Stimulated activated CD8-positive, alpha-beta memory T cell treated with anti-CD3 and anti-CD28 coated beads, Interleukin-12 subunit alpha, Interleukin-12 subunit beta, amount 100 ng/mL, for 24 hours (primary cell): ENCODE measurements at regions not wholly inside any gene's neighbourhood (a gene's known extent, or its start where the extent isn't known, plus 50 kb on each side); places are given as distances from the start of the nearest gene placed in this dataset.

Experiments used
- DNase-seq: peaks from one replicate; pipeline ENCODE4 v3.0.0-alpha.2; 2020; ENCODE audit errors: extremely low read depth

DNA sequence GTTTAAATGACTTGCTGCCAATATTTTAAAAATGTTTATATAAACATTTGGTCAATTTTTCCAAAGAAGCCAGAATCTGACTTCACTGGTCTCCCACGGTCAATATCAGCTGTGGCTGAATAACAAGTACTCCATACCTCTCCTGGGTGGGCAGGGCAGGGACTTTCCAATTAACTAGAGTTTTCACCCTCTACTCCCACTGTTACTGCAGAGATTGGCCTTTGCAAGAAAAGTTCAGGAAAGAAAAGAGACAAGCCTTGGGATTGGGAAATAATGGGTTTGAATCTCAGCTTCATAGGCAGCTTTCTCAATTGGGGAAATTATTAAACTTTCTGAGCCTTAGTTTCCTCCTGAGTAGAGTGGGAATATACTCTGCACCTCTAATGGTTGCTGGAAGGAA is 236.9 kb downstream of the PRL start:
- DNase-seq, result no peak

DNA sequence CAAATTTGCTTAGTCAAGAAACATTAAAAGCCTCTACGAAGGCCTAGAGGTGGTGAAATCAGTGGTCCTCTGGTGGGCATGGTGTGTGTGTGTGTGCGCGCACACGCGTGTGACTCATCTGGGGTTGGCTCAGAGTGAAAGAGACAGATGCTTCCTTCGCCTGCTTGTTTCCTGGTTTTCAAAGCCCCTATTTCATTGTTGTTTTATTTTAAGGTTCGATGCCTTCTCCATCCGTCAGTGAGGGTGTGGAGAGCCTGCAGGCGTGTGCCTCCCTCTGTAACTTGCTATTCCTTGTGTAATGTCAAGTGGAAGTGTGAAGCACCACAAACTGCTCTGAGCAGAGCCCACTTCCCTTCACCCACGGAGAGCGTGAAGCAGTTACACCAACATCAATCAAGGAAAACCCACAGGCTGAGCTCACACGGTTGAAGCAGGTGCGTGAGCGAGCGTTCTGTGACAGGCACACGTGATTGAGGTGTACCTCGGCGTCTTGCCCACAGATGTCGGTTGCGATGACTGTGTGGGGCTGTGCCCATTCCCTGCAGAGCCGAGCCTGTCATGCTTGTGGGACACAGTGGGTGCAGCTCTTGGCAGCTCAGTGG is 233.9 kb downstream of the PRL start:
- peak; percentile 3 for DNase-seq

DNA sequence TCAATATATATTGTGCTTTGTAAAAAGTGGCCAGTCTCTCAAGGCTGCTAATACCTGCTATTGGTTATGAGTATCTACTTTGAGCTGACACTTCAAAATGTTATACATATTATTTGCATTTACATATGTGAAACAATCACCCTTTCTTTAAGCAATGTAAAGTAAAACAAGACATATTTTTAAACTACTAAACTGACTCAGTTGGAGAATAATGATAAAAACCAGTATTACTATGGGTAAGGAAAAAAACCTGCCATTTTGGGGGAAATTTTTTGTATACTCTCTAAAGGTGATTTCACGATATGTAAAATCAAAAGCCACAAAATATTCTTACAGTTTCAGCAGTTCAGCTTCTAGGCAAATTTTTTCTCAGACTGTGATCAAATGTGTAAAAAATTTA is 232.3 kb downstream of the PRL start:
- DNase-seq, result no peak

DNA sequence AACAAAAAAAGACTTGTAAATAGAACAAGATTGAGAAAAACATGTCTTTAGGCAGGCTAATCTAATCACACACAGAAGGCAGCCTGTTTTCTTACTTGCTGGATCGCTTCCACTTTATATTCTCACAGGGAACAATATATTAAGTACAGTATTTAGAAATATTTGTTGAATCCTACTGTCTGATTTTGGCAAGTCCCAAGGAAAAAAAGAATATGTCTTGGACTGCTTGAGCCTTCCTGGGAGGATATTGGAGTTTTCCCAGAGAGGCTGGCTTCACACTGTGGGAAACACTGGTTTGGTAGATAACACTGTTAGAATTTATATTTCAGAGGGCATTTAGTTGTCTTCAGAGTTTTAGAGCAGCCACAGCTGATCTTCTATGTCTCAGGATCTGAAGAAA is 229.7 kb downstream of the PRL start:
- DNase-seq, result no peak

DNA sequence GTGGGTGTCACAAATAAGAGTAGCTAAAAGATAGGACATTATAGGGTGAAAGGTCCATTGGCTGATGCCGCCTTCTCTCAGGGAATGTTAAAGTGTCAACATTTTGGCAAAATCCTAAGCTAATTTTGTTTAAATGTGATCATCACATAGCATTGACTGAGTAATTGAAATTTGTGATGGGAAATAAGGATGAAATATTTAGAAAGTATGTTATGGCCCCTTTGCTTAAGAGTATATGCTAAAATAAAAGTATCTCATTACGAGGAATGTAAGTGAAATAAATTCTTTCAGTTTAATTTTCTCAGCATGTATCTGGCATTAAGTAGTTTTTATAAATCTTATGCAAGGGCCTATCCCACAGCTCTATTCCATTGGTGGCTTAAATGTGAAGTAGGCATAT is 229.2 kb downstream of the PRL start:
- DNase-seq, result no peak

DNA sequence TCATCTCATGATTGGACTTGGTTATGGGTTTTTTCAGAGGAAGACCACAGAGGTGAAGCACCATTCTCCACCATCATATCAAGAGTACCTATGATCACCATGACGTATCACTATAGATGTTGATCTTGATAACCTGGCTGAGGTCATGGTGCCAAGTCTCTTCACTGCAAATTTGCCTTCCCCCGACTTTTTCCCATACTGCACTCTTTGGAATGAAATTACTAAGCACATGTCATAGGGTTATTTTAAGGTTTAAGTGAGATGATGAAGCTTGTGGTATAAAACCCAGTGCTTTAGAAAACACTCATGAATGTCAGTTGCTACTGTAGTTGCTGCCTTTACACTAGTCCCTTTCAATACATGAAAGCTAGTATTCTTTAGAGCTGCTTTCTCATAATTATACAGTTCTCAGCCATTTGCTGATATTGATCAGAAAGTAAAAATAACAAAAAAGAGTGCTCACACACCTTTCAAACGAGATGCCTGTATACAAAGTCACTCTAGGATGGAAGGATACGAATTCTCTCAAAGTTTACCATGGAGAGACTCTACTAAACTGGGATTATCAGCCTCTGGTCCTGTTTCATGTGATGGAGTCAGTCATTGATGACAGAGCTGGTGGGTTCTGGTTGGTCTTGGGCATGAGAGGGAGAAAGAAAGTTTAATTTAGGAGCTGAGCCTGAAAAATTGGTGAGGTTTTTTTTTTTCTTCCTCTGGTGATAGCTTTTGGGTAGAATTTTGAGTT is 228.1 kb downstream of the PRL start:
- no peak for DNase-seq

DNA sequence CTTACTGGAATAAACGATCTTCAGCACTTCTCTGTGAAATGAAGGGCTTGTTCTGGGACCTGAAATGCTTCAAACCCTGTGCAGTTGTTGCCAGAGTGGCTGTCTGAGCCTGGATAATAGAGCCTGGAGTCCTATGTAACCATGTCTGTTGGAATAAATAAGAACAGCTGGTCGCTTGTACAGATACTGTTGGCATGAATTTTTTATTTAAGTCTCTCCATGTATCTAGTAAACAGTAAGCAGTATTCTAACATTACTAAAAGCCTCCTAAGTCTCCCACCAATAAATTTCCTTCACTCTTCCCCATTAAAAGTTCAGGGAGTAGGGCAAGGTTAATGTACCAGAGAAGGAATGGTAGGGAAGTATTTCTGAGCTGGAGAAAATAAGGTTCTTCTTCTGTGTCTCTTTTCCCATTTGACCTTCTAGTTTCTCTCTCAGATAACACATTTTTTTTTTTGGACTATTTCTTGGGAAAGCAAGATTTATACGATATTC is 227.5 kb downstream of the PRL start:
- no peak for DNase-seq

DNA sequence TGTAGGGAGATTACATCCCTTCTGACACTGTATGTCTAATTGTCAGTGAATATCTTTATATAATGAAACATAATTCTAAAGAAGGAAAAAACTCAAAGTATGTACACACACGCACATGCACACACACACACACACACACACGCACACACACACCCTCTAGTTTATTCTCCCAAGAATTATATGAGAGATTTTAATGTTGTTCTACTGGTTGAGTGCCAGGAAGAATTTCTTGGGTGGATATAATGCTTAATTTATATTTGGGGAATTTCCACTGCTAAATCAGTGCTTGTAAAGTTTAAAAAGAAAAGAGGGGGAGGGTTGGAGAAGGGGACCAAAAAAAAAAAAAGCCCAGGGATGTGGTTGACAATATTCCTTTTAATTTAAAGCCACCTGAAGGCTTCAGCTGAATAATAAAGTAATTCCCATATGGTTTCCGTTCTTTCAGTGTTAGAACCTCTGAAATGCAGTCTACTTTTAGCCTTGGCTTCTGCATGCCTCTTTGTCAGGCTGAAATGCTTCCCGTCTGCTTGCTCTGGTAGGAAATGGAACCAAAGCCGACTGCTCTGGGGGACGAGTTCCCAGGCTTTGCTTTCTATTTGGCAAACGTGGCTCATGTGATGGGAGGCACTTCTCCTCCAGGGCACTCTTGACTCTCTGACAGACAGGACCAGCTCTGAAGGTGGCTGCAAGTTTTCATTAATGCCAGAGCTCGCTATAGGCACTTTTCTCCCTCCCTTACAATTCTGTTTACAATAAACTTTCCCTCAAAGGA is 225.4 kb downstream of the PRL start:
- no peak for DNase-seq

DNA sequence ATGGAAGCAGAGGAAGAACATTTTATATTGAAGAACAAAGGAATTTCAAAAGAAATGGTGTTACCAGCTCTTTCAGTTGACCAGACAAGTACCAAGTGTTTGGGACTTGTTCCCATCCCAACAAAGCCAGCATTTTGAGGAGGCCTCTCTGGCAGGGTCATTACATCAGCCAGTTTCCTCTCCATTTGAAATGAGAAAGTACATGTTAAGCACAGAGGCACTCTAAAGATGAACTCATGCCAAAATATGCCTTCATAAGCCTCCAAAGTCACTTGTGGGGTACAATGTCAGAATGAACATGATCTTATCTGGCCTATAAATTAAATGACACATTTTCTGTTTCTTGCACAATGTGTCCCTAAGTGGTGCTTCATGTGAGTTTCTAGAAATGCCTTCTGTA is 223.9 kb downstream of the PRL start:
- no peak for DNase-seq

DNA sequence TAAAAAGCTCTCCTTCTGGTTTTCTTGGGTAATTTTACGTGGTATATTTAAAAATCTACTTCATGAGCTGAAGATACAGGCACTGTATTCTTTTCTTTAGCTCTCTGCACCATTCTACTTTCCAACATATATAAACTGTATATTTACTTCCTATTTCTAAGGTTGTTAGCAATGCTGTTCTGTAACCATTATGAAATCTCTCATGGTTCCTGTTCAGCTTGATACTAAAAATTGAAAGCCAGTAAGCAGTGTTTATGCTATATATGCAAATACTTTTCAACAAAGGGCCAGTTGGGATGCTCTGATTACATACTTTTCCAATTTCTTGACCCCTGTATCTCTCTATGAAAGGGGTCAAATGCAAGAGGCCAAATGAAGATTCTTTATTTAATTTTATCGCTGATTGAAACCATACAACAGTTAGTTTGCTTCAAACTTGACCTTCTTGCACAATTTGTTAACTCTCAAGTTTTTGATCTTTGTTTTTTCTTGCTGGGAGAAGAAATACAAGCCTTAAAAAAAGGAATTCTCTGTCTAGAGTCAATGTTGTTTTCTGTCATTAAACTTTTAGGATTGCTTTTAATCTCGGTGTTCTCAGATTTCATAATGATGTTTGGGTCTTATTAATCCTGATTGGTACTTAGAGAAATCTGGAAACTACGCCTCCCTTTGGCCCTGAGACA is 223.2 kb downstream of the PRL start:
- DNase-seq, result no peak

DNA sequence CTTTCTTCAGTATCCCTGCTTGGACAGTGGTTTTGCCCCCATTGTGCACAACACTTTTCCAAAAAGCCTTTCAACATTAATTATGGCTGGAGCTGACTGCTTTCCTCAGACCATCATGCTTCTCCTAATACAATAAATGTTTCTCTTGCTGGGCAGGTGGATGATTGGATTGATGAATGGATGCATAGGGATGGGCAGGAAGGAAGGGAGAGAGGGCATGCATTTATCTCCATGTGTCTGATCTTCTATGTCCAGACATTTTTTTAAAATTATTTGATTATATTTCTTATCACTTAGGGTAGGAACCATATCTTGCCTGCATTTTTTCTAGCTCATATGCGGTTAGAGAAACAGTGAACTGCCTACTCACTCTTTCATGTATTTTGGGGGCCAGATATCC is 218.5 kb downstream of the PRL start:
- no peak for DNase-seq

DNA sequence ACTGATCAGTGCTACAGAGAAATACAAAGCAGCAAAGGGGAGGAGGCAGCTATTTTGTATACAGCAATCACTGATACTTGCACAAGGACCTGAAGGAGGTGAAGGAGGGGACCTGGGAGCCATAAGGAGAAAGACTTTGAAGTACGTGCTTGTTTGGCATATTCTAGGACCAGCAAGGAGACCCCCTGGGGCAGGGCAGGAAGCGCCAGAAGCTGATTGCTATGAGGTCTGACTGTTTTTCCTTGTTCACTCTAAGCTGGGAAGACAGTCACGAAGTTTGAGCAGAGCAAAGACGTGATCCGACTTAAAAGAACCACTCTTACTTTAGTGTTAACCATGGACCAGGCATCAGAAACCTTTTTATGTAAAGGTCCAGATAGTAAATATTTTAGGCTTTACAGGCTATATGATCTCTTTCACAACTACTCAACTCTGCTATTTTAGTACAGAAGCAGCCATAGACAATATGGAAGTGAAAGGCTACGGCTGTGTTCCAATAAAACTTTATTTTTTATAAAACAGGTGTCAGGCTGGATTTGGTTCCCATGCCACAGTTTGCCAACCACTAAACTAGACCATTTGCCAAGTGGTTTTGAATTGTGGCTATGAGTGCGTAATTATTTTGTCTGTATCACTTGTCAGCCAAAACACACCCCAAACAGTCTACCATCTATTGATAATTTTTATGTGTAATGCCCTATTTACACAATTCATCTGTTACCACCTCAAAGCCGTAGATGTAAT is 217.9 kb downstream of the PRL start:
- no peak for DNase-seq

DNA sequence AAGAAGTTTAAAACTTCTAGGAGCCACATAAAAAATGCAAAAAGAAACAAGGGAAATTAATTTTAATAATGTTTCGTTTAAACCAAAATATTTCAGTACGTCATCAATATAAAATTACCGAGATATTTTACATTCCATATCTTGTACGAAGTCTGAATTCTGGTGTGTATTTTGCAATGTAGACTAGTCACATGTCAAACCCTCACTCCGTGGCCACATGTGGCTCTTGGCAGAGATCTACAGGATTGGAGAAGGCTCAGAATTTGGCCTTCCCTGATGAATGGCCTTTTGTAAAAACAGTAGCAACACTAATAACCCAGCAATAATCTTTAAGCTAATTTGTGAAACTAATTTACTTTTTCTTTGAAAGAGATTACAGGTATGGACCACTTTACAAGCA is 217.1 kb downstream of the PRL start:
- no peak for DNase-seq

DNA sequence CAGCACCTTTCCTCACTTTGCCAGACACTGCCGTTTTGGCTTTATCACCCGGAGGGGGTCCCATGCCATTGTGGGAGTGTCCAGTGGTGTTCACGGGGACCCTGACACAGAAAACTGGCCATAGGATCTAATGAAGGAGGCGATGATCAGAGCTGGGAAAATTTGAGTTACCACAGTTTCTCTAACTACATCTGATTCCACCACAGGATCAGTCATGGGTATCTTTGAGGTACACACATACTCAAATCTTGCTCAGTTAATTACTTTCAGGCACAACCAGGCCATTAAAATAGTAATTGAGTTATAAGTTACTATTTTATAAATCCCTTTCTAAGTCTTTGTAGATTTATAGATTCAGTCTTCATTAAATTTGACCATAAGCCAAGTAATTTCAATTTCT is 215.1 kb downstream of the PRL start:
- no peak for DNase-seq

DNA sequence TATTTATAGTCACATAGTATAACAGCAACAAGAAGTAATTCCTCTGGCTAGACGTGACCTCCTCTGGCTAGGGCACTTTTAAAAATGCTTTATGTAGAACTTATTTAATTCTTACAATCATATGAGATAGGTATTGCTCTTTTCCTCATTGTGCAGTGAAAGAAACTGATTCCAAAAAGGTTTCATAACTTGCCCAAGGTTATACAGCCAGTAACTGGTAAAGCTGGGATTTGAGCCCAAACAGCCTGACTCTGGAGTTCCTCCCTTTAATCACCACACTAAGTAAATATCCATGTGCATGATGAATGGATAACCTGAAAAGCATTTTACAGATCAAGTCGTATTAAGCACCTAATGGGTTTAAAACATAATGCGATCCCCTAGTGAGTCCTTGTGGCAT is 214.6 kb downstream of the PRL start:
- DNase-seq, result no peak

DNA sequence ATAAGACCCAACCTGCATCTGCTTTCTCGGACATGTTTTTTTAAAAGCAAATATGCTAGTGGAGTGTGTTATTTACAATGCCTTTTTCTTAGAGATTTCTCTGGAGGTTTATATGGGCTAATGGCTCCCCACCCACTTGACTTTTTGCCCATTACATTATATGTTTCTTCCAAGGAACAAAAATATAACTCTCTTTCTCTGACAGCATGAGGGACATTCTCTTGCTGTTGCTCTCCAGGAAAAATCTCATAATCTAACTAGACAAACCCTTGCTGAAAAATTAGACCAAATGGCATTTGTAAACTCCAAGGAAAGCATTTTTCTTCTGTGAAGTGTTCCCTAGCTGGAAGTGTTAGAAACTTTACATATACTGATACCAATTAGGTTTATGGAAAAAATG is 213.7 kb downstream of the PRL start:
- DNase-seq, result no peak

DNA sequence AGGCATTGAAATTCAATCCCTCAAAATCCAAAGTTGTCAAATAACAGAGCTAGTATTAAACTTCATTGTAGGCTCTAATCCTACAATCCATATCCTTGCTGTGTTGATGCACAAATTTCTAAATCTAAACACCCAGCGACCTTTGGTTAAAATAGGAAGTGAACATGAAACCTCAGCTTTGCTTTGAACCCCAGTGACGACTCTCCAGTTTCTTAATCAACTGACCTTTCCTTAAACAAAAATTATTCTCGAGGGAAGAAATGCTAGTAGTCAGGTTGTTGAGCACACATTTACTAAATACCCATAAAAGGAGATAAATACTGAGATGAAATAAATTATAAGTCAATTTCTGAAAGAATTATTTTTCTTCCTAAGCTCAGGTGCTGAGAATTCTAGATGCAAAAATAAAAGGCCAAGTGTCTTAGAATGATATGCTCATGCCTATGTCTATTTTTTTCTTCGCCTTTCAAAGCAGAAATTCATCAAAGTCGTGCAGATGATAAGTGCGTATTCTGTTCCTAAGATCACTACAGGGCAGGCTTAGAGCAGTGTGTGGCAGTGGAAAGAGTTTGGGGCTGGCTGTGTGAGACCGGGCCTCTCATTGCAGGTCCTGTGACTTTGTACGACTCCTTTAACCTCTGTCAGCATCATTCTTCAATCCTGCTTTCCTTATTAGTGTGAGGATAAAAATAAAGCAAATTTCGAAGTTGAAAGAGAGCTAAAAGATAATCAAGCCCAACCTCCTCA is 208.7 kb downstream of the PRL start:
- no peak for DNase-seq

DNA sequence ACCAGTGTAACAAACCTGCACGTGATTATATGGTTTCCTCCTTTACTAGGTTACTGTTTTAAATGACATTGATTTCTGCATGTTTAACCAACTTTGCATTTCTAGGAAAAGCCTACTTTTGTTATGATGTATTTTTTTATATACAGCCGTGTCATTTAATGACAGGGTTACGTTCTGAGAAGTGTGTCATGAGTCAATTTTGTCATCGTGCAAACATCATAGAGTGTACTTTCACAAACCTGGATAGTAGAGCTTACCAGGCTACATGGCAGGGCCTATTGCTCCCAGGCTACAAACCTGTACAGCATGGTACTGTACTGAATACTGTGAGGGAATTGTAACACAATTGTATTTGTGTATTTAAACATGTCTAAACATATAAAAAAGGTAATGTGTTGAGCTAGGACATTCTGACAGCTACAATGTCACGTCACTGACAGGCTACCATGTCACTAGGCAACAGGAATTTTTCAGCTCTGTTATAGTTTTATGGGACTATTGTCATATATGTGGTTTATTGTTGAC is 205.3 kb downstream of the PRL start:
- DNase-seq, result no peak

DNA sequence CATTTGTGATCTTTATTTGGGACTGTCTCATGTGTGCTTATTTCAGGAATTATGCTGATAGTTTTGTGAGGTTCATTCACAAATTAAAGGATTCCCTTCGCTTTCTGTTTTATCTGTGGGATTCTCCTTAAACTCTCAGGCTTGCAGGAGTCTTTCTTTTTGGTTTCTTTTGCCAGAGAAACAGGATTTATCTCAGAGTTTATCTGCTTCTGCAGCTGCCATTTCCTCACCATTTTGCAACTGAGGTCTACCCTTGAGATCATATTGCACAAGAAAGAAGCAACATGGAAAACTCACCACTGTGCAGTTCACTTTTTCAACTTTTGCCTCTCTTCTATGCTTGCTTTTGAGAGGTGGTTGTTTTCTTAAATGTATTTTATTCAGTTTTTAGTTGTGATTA is 201.0 kb downstream of the PRL start:
- DNase-seq, result no peak

DNA sequence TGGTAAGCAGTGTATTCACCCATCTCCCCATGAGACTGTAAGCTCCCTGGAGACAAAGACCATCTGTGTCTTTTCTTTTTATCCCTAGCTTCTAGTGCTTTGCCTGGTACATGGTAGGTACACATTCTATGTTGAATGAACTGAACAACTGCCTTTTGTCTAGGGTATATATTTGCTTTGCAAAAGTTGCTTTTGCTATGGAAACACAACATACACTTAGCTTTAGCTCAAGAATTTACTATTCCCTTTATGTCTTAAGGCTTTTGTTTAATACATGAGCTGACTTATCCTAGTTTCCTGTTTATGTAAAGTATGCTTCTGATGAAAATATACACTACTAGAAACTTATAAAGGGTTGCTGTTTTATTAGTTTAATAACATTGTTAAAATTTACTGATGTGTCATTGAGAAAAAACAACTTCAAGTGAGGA is 198.2 kb downstream of the PRL start:
- DNase-seq, result no peak

DNA sequence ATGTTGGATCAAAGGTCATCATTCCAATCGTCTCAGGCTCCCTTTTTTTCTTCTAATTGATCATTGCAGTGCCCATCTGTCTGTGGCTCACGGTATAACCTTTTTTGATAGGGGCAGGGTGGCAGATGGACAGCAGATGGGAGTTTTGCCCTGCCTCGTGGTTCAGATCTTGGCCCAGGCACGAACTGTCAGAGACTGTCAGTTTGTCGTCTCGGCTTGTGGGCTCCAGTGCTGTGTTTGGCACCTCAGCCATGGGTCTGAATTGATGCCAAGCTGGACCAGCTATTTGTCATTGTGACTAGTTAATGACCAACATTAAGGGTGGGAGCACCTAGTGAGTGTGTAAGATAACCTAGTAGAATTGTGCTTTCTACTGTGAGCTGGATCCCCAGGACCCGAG is 197.6 kb downstream of the PRL start:
- DNase-seq, result no peak
